Muscle layer of duodenum (tissue), 2 donors: ENCODE measurements at regions not wholly inside any gene's neighbourhood (a gene's known extent, or its start where the extent isn't known, plus 50 kb on each side); places are given as distances from the start of the nearest gene placed in this dataset.
"Not testable (repeated sequence)": the region's sequence is repeated elsewhere in the genome, so short reads cannot be mapped to it uniquely, and the experiment has no call there.

Experiments used
- H3K27ac ChIP-seq: one replicate; pipeline ENCODE4 v1.7.0; 2013; ENCODE audit warnings: mild to moderate bottlenecking, low read length
- H3K27me3 ChIP-seq: one replicate; pipeline ENCODE4 v1.7.0; 2013; ENCODE audit warnings: low read depth, mild to moderate bottlenecking, control low read depth, low read length
- H3K36me3 ChIP-seq, 2 donors: one replicate each; pipeline ENCODE4 v1.7.0; 2013; ENCODE audit warnings: low read length in 2 of 2, control low read depth in 1 of 2, mild to moderate bottlenecking in 1 of 2; ENCODE audit not compliant: insufficient read depth in 2 of 2, control insufficient read depth in 1 of 2
- H3K4me1 ChIP-seq, 2 donors: one replicate each; pipeline ENCODE4 v1.7.0; 2013; ENCODE audit warnings: low read length in 2 of 2, mild to moderate bottlenecking in 2 of 2, control low read depth in 1 of 2, moderate library complexity in 1 of 2; ENCODE audit not compliant: insufficient read depth in 2 of 2, control insufficient read depth in 1 of 2
- H3K4me3 ChIP-seq, 2 donors: one replicate each; pipeline ENCODE4 v1.7.0; 2013; ENCODE audit warnings: low read length in 2 of 2, low read depth in 1 of 2, mild to moderate bottlenecking in 1 of 2
- H3K9me3 ChIP-seq, 2 donors: one replicate each; pipeline ENCODE4 v1.7.0; 2013; ENCODE audit warnings: low read length in 2 of 2, control low read depth in 1 of 2, mild to moderate bottlenecking in 1 of 2; ENCODE audit not compliant: control insufficient read depth in 1 of 2
- donor health status: healthy.

DNA sequence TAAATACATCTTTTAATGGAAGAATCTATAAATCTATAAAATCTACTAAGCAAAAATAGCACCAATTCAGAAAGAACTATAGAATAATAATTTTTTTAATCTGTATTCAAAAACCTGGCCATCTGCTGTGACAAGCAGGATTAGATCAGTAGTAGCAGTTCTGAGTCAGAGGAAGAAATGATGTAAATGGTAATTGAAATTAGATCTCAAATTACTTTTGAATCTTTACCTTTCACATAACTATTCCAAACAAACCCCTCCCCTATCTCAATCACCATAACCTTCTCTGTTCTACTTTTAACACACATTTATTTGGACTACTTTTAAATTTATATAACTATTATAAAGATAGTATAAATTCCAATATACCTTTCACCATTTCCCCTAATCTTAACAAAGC, 727.8 kb upstream of the FAM174A start:
- no peaks in the 10 kb centered on the region for H3K4me1 ChIP-seq
- H3K4me3 ChIP-seq, result no peak overlapping the region
- H3K9me3 ChIP-seq, result no peaks in the 10 kb centered on the region
- no peaks in the 10 kb centered on the region for H3K27me3 ChIP-seq
- no peak overlapping the region for H3K27ac ChIP-seq
- no peaks in the 10 kb centered on the region for H3K36me3 ChIP-seq

DNA sequence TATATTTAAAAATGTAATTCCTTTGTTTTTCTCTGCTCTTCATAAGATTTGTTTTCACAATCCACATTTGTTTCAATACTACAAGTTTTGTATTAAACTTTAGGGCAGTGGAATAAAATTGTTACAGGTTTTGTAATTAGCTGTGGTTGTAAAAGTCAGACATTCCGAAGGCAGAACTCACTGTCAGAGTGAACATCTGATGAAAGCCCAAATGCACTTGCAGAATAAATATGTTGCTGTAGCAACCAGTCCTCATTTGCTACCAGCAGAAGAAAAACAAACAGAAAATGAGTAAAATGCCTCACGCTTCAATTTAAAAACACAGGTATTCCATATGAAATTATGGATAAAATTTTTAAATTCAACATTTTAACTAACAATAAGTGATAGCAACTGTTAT, 740.1 kb upstream of the FAM174A start:
- no peaks in the 10 kb centered on the region for H3K9me3 ChIP-seq
- no peaks in the 10 kb centered on the region for H3K36me3 ChIP-seq
- no peak overlapping the region for H3K27ac ChIP-seq
- H3K4me3 ChIP-seq, result no peak overlapping the region
- no peaks in the 10 kb centered on the region for H3K4me1 ChIP-seq
- no peaks in the 10 kb centered on the region for H3K27me3 ChIP-seq

DNA sequence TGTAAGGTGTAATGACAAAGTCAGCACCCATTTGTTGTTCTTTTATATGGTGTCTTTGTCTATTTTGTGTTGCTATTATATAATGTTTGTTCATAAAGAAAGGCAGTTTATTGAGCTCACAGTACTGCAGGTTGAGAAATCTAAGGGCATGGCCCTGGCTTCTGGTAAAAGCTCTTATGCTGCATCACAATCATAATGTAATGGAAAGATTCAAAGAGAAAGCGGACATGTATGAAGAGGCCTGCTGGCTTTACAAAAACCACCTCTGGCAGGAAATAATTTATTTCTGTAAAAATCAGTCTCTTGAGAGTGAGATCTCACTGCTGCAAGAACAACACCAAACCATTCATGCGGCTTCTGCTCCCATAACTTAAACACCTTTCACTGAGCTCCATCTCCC, 746.7 kb upstream of the FAM174A start:
- Histone ChIP-seq H3K9me3 (no peaks in the 10 kb centered on the region), H3K36me3 (no peaks in the 10 kb centered on the region), H3K27me3 (no peaks in the 10 kb centered on the region), H3K4me3 (no peak overlapping the region), H3K27ac (no peak overlapping the region), H3K4me1 (no peaks in the 10 kb centered on the region)

DNA sequence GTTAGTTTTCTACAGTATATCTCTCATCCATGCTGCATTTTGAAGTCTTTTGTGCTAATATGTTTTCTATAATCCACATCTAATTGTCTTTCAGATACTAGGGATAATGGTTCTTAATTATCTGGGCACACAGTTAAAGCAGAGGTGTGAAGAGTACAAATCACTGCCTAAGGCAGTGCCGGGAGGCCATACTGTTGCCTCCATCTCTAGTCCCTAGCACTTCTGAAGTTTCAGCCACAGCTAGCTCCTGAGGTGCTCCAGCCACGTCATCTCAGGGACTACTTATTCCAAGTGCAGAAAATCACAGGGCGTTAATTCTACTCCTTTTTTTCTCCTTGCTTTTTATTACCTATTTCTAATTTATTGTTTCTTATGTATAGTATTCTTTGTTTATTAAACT, 760.0 kb upstream of the FAM174A start:
- H3K4me1 ChIP-seq, result no peaks in the 10 kb centered on the region
- no peaks in the 10 kb centered on the region for H3K27me3 ChIP-seq
- no peak overlapping the region for H3K4me3 ChIP-seq
- H3K27ac ChIP-seq, result no peak overlapping the region
- H3K9me3 ChIP-seq, result no peaks in the 10 kb centered on the region
- no peaks in the 10 kb centered on the region for H3K36me3 ChIP-seq

DNA sequence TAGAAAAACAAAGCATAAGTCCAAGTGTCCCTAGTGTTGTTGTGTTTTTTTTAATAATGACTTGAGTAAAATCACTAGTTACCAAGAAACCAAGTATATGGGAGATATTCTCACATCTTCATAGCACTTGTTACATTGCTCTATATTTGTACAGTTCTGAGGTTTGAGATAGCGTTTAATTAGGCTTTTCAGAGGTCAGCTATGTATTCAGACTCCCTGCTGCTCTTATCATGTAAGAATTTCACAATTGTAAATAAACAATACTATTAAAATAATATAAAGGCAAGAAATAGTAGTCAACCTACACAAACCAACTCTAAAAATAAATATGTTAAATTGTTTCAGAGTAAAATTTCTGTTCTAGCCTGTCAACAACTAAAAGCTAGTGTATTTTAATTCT, 761.9 kb upstream of the FAM174A start:
- Histone ChIP-seq H3K36me3 (no peaks in the 10 kb centered on the region), H3K27ac (no peak overlapping the region), H3K4me3 (no peak overlapping the region), H3K9me3 (no peaks in the 10 kb centered on the region), H3K27me3 (no peaks in the 10 kb centered on the region), H3K4me1 (no peaks in the 10 kb centered on the region)

DNA sequence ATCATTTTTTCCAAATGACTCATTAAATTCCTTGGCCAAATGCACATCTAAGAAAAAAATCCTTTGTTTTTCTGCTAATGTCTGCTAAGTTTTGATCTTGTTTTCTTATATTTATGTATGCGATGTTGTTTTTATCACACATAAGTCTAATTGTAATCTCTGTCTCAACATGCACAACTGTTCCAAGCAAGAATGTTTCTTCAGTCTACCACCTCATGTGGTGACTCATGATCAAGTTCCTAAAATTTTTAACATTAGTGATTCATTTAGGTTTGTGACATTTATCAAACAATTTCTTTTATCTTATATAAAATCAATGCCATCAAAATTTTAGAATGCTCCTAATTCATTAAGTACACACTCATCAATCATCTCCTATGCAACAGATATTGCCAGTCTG, 763.9 kb upstream of the FAM174A start:
- Histone ChIP-seq H3K27ac (no peak overlapping the region), H3K36me3 (no peaks in the 10 kb centered on the region), H3K4me3 (no peak overlapping the region), H3K27me3 (no peaks in the 10 kb centered on the region), H3K4me1 (no peaks in the 10 kb centered on the region), H3K9me3 (no peaks in the 10 kb centered on the region)

DNA sequence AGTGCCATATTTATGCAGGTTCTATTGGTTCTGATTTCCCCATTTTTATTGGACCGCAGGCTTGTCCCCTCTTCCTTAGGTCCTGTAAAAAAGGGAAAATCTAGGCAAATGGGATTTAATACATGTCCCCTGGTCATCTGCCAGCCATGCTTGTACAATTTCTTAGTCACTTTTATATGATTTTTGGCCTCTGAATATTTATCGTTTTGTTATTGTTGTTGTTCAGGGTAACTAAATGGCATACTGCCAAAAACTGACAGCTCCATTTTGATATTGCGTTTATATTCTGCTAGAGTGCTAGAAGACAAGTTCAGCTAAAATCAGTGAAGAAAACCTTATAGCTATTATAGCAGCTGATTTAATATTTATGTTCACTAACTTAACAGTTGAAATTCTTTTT, 770.2 kb upstream of the FAM174A start:
- H3K4me3 ChIP-seq, result no peak overlapping the region
- no peaks in the 10 kb centered on the region for H3K9me3 ChIP-seq
- no peaks in the 10 kb centered on the region for H3K36me3 ChIP-seq
- H3K27me3 ChIP-seq, result no peaks in the 10 kb centered on the region
- H3K4me1 ChIP-seq, result no peaks in the 10 kb centered on the region
- no peak overlapping the region for H3K27ac ChIP-seq

DNA sequence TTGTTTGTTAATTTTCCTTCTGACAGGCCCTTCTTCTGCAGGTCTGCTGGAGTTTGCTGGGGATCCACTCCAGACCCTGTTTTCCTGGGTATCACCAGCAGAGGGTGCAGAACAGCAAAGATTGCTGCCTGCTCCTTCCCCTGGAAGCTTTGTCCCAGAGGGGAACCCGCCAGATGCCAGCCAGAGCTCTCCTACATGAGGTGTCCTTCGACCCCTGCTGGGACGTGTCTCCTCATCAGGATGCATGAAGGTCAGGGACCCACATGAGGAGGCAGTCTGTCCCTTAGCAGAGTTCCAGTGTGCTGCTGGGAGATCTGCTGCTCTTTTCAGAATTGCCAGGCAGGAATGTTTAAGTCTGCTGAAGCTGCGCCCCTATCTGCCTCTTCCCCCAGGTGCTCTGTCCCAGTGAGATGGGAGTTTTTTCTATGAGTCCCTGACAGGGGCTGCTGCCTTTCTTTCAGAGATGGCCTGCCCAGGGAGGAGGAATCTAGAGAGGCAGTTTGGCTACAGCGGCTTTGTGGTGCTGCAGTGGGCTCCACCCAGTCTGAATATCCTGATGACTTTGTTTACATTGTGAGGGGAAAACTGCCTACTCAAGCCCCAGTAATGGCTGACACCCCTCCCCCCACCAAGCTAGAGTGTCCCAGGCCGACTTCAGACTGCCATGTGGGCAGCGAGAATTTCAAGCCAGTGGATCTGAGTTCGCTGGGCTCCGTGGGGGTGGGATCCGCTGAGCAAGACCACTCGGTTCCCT, 772.0 kb upstream of the FAM174A start:
- Histone ChIP-seq H3K36me3 (no peaks in the 10 kb centered on the region), H3K27me3 (no peaks in the 10 kb centered on the region), H3K9me3 (no peaks in the 10 kb centered on the region), H3K27ac (no peak overlapping the region), H3K4me1 (no peaks in the 10 kb centered on the region), H3K4me3 (no peak overlapping the region)

DNA sequence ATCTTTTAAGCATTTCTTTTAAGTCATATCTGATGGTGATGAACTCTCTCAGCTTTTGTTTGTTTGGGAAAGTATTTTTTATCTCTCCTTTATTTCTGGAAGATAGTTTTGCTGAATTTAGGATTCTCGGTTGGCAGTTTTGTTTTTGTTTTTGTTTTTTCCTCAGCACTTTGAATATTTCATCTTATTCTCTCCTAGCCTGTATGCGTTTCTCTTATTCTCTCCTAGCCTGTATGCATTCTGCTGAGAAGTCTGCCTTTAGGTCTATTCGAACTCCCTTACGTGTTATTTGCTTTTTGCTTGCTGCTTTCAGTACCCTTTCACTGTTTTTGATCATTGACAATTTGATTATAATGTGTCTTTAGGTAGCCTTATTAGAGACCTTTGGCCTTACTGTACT, 787.8 kb upstream of the FAM174A start:
- Histone ChIP-seq H3K4me3 (no peak overlapping the region), H3K4me1 (no peaks in the 10 kb centered on the region), H3K9me3 (peaks cover 0 to 3% of the 10 kb centered on the region in 2 donors), H3K36me3 (no peaks in the 10 kb centered on the region), H3K27ac (no peak overlapping the region), H3K27me3 (no peaks in the 10 kb centered on the region)

DNA sequence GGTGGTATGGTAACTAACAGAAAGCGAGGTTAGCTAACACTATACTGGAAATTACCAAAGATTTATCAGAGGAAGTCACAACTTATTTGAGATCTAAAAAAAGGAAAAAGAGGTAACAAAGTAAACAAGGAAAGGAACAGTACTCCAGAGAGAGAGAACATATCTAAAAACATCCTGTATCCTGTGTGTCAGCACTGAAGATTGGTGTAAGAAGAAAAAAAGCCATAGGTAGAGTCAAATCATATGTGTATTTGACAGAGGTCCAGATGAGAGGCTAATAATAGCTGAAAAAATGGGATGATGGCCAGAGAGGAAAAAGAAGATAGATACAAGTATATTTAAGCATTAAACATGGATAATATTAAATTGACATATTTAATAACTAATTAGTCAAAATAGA, 802.0 kb upstream of the FAM174A start:
- not testable (repeated sequence) for H3K4me3 ChIP-seq, H3K36me3 ChIP-seq, H3K4me1 ChIP-seq, H3K9me3 ChIP-seq, H3K27me3 ChIP-seq, H3K27ac ChIP-seq

DNA sequence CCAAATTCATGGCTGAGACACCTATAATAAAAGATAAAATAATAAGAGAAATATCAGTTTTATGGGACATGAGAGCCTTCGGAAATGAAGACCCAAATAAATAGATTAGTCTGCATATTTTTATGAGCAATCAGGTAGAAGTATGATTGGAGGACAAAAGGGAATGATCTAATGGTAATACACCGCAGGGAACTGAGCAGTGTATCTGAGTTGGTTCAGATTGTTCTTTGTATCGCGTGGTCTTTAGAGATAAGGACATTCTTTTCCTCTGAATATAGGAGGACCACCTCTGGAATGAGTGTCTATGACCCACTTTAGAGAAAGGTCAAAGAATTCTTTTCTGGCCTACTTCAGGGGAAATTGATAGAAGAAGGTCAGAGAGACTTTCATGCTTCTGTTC, 801.8 kb upstream of the CHD1 start:
- H3K27ac ChIP-seq, H3K9me3 ChIP-seq, H3K27me3 ChIP-seq, H3K4me1 ChIP-seq, H3K36me3 ChIP-seq, H3K4me3 ChIP-seq: not testable (repeated sequence)

DNA sequence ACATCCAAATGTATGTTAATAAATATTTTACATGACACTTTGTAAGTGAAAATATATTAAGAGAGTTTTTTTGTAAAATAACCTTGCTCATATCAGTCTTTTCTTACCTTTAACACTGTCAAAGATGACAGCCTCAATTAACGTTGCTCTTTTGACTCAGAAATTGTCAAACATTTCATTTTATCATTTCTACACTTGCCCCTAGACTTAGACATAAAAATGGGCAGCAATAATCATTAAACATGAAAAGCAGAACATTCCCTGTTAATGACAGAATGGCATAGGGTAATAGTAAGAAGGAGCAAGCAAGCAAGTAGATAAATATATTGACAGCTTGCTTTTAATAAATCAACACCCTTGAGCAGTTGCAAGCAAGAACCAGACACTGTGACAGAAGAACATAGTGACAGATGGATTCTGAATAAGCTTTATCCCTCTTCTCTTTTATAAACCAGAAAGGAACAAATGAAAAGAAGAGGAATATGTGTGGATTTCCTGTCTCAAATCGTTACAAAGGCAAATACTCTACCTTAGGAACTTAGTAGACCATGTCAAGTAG, 796.0 kb upstream of the CHD1 start:
- Histone ChIP-seq H3K4me3 (no peak overlapping the region), H3K4me1 (no peaks in the 10 kb centered on the region), H3K9me3 (no peaks in the 10 kb centered on the region), H3K27me3 (no peaks in the 10 kb centered on the region), H3K27ac (no peak overlapping the region), H3K36me3 (no peaks in the 10 kb centered on the region)
